K562 (cell line): ENCODE measurements at regions not wholly inside any gene's neighbourhood (a gene's known extent, or its start where the extent isn't known, plus 50 kb on each side); places are given as distances from the start of the nearest gene placed in this dataset.

ENCODE experiments used
- ATAC-seq: fragments of 200-7000 bp; cut with Tn5 transposase; 3 replicates; pipeline ENCODE4 v1.9.1; 2020; ENCODE audit warnings: moderate library complexity
- BruUV-seq: library from RNA; stranded (reverse); fragments of 400-500 nt; replicated peaks from 2 replicates; lab custom pipeline; 2021; lab: Mats Ljungman, UMichigan
- CTCF ChIA-PET: fragments of 300-600 bp; formaldehyde crosslinking; extraction: SDS; loops from one replicate; lab custom pipeline; 2021; ENCODE audit warnings: low intra/inter-chr PET ratio; lab: Yijun Ruan, JAX
- POLR2A ChIA-PET: fragments of 300-600, 350-650 bp; sonication (Branson Sonifier 250); formaldehyde crosslinking; extraction: SDS; loops from one replicate; lab custom pipeline; 2021; ENCODE audit warnings: antibody characterized with exemption, inconsistent platforms; lab: Yijun Ruan, JAX
- DNase-seq, 4 experiments: peaks; one replicate each; pipeline versions ENCODE4 v3.0.0 to v3.0.0-alpha.2; 2011 to 2018; ENCODE audit warnings: low spot score in 3 of 4, mixed read lengths in 3 of 4; ENCODE audit errors: extremely low read depth in 1 of 4
- FAIRE-seq: peaks from 2 replicates; lab custom pipeline; 2011; peaks lifted over from hg19 to GRCh38; lab: Jason Lieb, UNC
- H2AFZ ChIP-seq: 2 replicates; pipeline ENCODE4 v1.6.0; 2011; ENCODE audit warnings: low read depth, low read length, control low read depth, inconsistent platforms
- H3K27ac ChIP-seq: fragments of 200-600 bp; 3 replicates; pipeline ENCODE4 v1.8.0; 2011; ENCODE audit warnings: low read depth, mild to moderate bottlenecking, control low read depth, inconsistent platforms, low read length, moderate library complexity, mixed read lengths; ENCODE audit errors: extremely low read depth
- H3K27me3 ChIP-seq, 2 experiments: fragments of 300-600 bp in 1 of 2; 2 replicates in 1 of 2; 3 replicates in 1 of 2; pipeline versions ENCODE4 v1.6.0 to v1.8.0; 2011; ENCODE audit warnings: inconsistent platforms in 2 of 2, low read length in 2 of 2, mild to moderate bottlenecking in 1 of 2, mixed read lengths in 1 of 2, moderate library complexity in 1 of 2; ENCODE audit not compliant: control insufficient read depth in 2 of 2, insufficient read depth in 2 of 2
- H3K36me3 ChIP-seq: fragments of 300-600 bp; 3 replicates; pipeline ENCODE4 v1.8.0; 2011; ENCODE audit warnings: mild to moderate bottlenecking, low read length, inconsistent platforms; ENCODE audit not compliant: control insufficient read depth, insufficient read depth
- H3K4me1 ChIP-seq, 2 experiments: fragments of 200-600 bp in 1 of 2; replicated peaks in 1 of 2; 2 replicates in 1 of 2; 3 replicates in 1 of 2; pipeline versions ENCODE4 v1.5.1 to v1.8.0; 2011; ENCODE audit warnings: inconsistent platforms in 2 of 2, low read length in 2 of 2, mild to moderate bottlenecking in 1 of 2, mixed read lengths in 1 of 2, moderate library complexity in 1 of 2; ENCODE audit not compliant: control insufficient read depth in 2 of 2, insufficient read depth in 2 of 2
- H3K4me2 ChIP-seq: 2 replicates; pipeline ENCODE4 v1.6.1; 2011; ENCODE audit warnings: low read length, control low read depth, inconsistent platforms, mixed read lengths; ENCODE audit not compliant: insufficient read depth
- H3K4me3 ChIP-seq: fragments of 200-600 bp; sonication (generic), shearing (Covaris generic); 2 replicates; pipeline ENCODE4 v1.5.1; 2016; ENCODE audit warnings: control low read depth, inconsistent platforms
- H3K79me2 ChIP-seq: fragments of 200-600 bp; 3 replicates; pipeline ENCODE4 v1.8.0; 2011; ENCODE audit warnings: low read length, inconsistent platforms; ENCODE audit not compliant: control insufficient read depth, insufficient read depth
- H3K9ac ChIP-seq, 2 experiments: 2 replicates each; pipeline versions ENCODE4 v1.6.0 to v1.6.1; 2011; ENCODE audit warnings: low read depth in 2 of 2, low read length in 2 of 2, control low read depth in 1 of 2, inconsistent platforms in 1 of 2, mild to moderate bottlenecking in 1 of 2, mixed read lengths in 1 of 2; ENCODE audit not compliant: insufficient read depth in 1 of 2
- H3K9me1 ChIP-seq: one replicate; pipeline ENCODE4 v1.6.0; 2011; ENCODE audit warnings: inconsistent platforms, mild to moderate bottlenecking, low read length, moderate library complexity; ENCODE audit not compliant: control insufficient read depth, insufficient read depth
- H3K9me3 ChIP-seq: replicated peaks from 2 replicates; pipeline ENCODE4 v1.5.1; 2011; ENCODE audit warnings: low read depth, low read length, inconsistent platforms; ENCODE audit not compliant: control insufficient read depth, insufficient read depth
- H4K20me1 ChIP-seq: replicated peaks from 2 replicates; pipeline ENCODE4 v1.6.1; 2011; ENCODE audit warnings: low read length, inconsistent platforms, mixed read lengths; ENCODE audit not compliant: control insufficient read depth, insufficient read depth
- EGR1 ChIP-seq: fragments of 450-650 bp; conservative IDR thresholded peaks from 2 replicates; pipeline ENCODE4 v1.6.1; 2017; ENCODE audit warnings: mild to moderate bottlenecking
- ELF1 ChIP-seq: fragments of 200-800 bp; sonication (Bioruptor generic); IDR thresholded peaks from 2 replicates; pipeline ENCODE4 v1.6.1; 2016; ENCODE audit warnings: missing genetic modification characterization, missing compliant biosample characterization
- HEY1 ChIP-seq: fragments of 250-450 bp; sonication (Bioruptor Pico); IDR thresholded peaks from 2 replicates; pipeline ENCODE4 v1.5.0; 2020; ENCODE audit warnings: mild to moderate bottlenecking, moderate library complexity, borderline replicate concordance
- HSF4 ChIP-seq: fragments of 250-450 bp; sonication (Bioruptor Pico); IDR thresholded peaks from 2 replicates; pipeline ENCODE4 v2.1.2; 2022; ENCODE audit warnings: mild to moderate bottlenecking, moderate library complexity, borderline replicate concordance
- POLR2G ChIP-seq: fragments of 200-400 bp; formaldehyde crosslinking; IDR thresholded peaks from 2 replicates; pipeline ENCODE4 v1.6.1; 2017; ENCODE audit warnings: low read depth, mild to moderate bottlenecking, antibody characterized with exemption, low read length, moderate library complexity
- YY1 ChIP-seq, 3 experiments: IDR thresholded peaks; 2 replicates each; pipeline ENCODE4 v1.6.1; 2011; ENCODE audit warnings: low read length in 2 of 3, mild to moderate bottlenecking in 2 of 3, moderate library complexity in 2 of 3, borderline replicate concordance in 1 of 3, control low read depth in 1 of 3, low read depth in 1 of 3; ENCODE audit not compliant: insufficient read depth in 3 of 3, insufficient replicate concordance in 2 of 3, control insufficient read depth in 1 of 3, insufficient read length in 1 of 3; ENCODE audit errors: extremely low read depth in 1 of 3
- ZNF253 ChIP-seq: fragments of 250-450 bp; sonication (Bioruptor Pico); conservative IDR thresholded peaks from 2 replicates; pipeline ENCODE4 v1.6.1; 2021; ENCODE audit warnings: mild to moderate bottlenecking
- ZNF830 ChIP-seq: fragments of 250-450 bp; sonication (Bioruptor Pico); IDR thresholded peaks from 2 replicates; pipeline ENCODE4 v1.5.0; 2021; ENCODE audit warnings: mild to moderate bottlenecking
- WGBS: fragments of 100-300 bp; shearing (Covaris generic); methylation state at CpG from one replicate; pipeline ENCODE4 v1.1.6; 2016; ENCODE audit warnings: low coverage, mixed read lengths; ENCODE audit not compliant: insufficient coverage; ENCODE audit errors: missing lambda C conversion rate; 5-methylcytosine and 5-hydroxymethylcytosine counted together
- in situ Hi-C: fragments of 300-500 bp; cut with MboI; formaldehyde crosslinking; loops from 4 replicates; pipeline ENCODE4 v1.15.0; 2018; ENCODE audit warnings: inconsistent platforms, mixed read lengths
- intact Hi-C: fragments of 100-400 bp; cut with micrococcal nuclease; formaldehyde crosslinking; loops from 2 replicates; pipeline ENCODE4 v1.14.2; 2022
- TF ChIP-seq, protein P1 (sequence below): sonication (generic); formaldehyde crosslinking; IDR thresholded peaks from 2 replicates; pipeline ENCODE4 v1.8.0; 2023; ENCODE audit warnings: missing genetic modification reagents, mild to moderate bottlenecking, borderline replicate concordance
- TF ChIP-seq, protein P2 (sequence below): fragments of 200-800 bp; sonication (Bioruptor generic); IDR thresholded peaks from 2 replicates; pipeline ENCODE4 v1.6.1; 2016; ENCODE audit warnings: missing genetic modification characterization, missing compliant biosample characterization
- TF ChIP-seq, protein P3 (sequence below): sonication (generic); formaldehyde crosslinking; IDR thresholded peaks from 2 replicates; pipeline ENCODE4 v1.8.0; 2022; ENCODE audit warnings: mild to moderate bottlenecking, missing genetic modification reagents

DNA sequence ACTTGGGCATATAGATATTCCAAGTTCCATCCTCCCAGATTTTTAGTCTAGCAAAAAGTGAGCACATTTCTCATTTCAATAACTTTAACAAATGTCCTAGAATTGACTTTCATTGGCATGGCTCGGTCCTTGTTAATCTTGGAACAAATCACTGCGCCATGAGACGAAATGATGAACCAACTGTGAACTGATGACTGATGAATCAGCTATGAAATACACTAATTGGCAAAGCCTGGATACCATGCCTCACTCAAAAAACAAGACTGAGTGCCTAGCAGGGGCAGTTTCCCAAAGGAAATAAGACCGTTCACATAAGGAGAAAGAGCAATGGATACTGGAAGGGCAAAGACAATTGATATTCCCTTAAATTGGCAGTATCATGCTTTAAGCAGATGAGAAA, 248.6 kb upstream of the VEGFC start:
- H3K4me2 ChIP-seq: no peak overlapping the region
- H3K9me1 ChIP-seq: no peaks in the 10 kb centered on the region
- no peak overlapping the region for H3K9ac ChIP-seq
- no peak overlapping the region for H3K4me3 ChIP-seq
- in situ Hi-C loops (no loop called here), intact Hi-C loops (loop anchor here (10.0 kb wide), 1 partner anchor 293 kb away; no protein-coding TSS in a partner anchor)
- H3K4me1 ChIP-seq: no peaks in the 10 kb centered on the region
- CTCF ChIA-PET: no interaction called here
- no peak overlapping the region for H3K27ac ChIP-seq
- ATAC-seq: no peak
- no peaks in the 10 kb centered on the region for H3K36me3 ChIP-seq
- no TSS peak for BruUV-seq
- H3K9me3 ChIP-seq: no peaks in the 10 kb centered on the region
- WGBS: 0% methylated on average over 4 of the region's 4 CpGs
- H3K27me3 ChIP-seq: no peaks in the 10 kb centered on the region
- no peak overlapping the region for H2AFZ ChIP-seq
- no peaks in the 10 kb centered on the region for H4K20me1 ChIP-seq
- no peaks in the 10 kb centered on the region for H3K79me2 ChIP-seq
- FAIRE-seq: no peak
- DNase-seq: no peak
- POLR2A ChIA-PET: no interaction called here
- TF ChIP-seq, protein P1, sequence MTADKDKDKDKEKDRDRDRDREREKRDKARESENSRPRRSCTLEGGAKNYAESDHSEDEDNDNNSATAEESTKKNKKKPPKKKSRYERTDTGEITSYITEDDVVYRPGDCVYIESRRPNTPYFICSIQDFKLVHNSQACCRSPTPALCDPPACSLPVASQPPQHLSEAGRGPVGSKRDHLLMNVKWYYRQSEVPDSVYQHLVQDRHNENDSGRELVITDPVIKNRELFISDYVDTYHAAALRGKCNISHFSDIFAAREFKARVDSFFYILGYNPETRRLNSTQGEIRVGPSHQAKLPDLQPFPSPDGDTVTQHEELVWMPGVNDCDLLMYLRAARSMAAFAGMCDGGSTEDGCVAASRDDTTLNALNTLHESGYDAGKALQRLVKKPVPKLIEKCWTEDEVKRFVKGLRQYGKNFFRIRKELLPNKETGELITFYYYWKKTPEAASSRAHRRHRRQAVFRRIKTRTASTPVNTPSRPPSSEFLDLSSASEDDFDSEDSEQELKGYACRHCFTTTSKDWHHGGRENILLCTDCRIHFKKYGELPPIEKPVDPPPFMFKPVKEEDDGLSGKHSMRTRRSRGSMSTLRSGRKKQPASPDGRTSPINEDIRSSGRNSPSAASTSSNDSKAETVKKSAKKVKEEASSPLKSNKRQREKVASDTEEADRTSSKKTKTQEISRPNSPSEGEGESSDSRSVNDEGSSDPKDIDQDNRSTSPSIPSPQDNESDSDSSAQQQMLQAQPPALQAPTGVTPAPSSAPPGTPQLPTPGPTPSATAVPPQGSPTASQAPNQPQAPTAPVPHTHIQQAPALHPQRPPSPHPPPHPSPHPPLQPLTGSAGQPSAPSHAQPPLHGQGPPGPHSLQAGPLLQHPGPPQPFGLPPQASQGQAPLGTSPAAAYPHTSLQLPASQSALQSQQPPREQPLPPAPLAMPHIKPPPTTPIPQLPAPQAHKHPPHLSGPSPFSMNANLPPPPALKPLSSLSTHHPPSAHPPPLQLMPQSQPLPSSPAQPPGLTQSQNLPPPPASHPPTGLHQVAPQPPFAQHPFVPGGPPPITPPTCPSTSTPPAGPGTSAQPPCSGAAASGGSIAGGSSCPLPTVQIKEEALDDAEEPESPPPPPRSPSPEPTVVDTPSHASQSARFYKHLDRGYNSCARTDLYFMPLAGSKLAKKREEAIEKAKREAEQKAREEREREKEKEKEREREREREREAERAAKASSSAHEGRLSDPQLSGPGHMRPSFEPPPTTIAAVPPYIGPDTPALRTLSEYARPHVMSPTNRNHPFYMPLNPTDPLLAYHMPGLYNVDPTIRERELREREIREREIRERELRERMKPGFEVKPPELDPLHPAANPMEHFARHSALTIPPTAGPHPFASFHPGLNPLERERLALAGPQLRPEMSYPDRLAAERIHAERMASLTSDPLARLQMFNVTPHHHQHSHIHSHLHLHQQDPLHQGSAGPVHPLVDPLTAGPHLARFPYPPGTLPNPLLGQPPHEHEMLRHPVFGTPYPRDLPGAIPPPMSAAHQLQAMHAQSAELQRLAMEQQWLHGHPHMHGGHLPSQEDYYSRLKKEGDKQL (CRISPR knock-in tag): no peak
- TF ChIP-seq HEY1 (CRISPR knock-in tag) (no peak), YY1 (IDR thresholded peaks at IDR 0.05; ENCODE audit: borderline replicate concordance in 1 of 3, control insufficient read depth in 1 of 3, extremely low read depth in 1 of 3, insufficient read depth in 3 of 3, insufficient read length in 1 of 3, insufficient replicate concordance in 2 of 3, low read depth in 1 of 3, low read length in 2 of 3) (no peak), EGR1 (no peak), ZNF830 (CRISPR knock-in tag) (no peak), POLR2G (no peak), ELF1 (tag) (no peak), HSF4 (CRISPR knock-in tag) (no peak), ZNF253 (CRISPR knock-in tag) (no peak)
- TF ChIP-seq, protein P2, sequence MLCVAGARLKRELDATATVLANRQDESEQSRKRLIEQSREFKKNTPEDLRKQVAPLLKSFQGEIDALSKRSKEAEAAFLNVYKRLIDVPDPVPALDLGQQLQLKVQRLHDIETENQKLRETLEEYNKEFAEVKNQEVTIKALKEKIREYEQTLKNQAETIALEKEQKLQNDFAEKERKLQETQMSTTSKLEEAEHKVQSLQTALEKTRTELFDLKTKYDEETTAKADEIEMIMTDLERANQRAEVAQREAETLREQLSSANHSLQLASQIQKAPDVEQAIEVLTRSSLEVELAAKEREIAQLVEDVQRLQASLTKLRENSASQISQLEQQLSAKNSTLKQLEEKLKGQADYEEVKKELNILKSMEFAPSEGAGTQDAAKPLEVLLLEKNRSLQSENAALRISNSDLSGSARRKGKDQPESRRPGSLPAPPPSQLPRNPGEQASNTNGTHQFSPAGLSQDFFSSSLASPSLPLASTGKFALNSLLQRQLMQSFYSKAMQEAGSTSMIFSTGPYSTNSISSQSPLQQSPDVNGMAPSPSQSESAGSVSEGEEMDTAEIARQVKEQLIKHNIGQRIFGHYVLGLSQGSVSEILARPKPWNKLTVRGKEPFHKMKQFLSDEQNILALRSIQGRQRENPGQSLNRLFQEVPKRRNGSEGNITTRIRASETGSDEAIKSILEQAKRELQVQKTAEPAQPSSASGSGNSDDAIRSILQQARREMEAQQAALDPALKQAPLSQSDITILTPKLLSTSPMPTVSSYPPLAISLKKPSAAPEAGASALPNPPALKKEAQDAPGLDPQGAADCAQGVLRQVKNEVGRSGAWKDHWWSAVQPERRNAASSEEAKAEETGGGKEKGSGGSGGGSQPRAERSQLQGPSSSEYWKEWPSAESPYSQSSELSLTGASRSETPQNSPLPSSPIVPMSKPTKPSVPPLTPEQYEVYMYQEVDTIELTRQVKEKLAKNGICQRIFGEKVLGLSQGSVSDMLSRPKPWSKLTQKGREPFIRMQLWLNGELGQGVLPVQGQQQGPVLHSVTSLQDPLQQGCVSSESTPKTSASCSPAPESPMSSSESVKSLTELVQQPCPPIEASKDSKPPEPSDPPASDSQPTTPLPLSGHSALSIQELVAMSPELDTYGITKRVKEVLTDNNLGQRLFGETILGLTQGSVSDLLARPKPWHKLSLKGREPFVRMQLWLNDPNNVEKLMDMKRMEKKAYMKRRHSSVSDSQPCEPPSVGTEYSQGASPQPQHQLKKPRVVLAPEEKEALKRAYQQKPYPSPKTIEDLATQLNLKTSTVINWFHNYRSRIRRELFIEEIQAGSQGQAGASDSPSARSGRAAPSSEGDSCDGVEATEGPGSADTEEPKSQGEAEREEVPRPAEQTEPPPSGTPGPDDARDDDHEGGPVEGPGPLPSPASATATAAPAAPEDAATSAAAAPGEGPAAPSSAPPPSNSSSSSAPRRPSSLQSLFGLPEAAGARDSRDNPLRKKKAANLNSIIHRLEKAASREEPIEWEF (CRISPR knock-in tag): no peak
- TF ChIP-seq, protein P3, sequence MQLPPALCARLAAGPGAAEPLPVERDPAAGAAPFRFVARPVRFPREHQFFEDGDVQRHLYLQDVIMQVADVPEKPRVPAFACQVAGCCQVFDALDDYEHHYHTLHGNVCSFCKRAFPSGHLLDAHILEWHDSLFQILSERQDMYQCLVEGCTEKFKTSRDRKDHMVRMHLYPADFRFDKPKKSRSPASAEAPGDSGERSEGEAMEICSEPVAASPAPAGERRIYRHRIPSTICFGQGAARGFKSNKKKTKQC: no peak
